ENCODE measurements at regions not wholly inside any gene's neighbourhood (a gene's known extent, or its start where the extent isn't known, plus 50 kb on each side); places are given as distances from the start of the nearest gene placed in this dataset.
"Not testable (repeated sequence)": the region's sequence is repeated elsewhere in the genome, so short reads cannot be mapped to it uniquely, and the experiment has no call there.

DNA sequence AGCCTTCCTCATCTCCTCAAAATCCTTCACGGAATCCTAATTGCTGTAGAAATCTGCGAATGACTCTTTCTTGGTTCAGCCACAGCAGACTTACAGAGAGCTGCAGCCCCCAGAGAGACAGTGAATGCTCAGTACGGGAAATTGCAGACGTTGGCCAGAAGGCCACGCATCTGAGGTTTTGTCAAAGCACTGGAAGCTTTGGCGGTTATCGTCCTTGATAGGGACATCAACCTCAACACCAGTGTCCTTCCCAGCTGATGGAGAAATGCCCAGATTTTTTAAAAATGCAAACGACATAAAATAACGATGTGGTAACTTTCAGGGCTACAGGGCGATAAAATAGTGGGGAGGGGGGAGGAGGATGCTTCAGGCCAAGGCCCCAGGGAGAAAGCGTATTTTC, 166.6 kb upstream of the CIBAR2 start:
- no peak for DNase-seq (ENCODE audit: low spot score)

GRCh38 chr16:85279402-85279801, 167.1 kb upstream of the CIBAR2 start:
- no peak for DNase-seq (ENCODE audit: low spot score)

DNA sequence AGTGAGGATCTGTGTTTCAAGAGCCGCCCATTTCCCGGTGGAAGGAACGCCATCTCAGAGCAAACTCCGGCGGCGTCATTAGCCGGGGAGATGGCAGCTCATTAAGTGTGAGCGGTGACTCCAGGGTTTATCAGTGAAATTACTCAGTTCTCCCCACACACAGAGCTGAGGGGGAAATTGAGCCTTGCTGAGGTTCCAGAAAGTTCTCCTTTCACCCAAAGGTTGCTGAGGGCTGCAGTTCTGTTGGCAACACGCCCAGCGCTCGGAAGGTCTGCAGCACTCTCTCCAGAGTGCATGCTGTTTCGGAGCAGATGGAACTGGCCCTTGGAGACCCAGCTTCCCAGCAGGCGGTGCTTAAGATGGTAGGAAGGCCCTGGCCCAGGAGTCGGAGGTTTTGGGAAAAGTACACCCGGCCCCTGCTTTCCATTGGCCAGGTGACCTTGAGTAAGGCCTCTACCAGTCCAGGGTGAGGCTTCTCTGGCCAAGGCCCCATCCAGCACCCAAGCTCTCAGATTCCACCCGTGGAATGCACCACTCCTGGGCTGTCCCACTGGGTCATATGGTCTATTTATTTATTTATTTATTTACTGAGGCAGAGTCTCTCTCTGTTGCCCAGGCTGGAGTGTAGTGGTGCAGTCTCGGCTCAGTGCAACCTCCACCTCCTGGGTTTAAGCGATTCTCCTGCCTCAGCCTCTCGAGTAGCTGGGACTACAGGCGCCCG, 167.7 kb upstream of the CIBAR2 start:
- no peak for DNase-seq (ENCODE audit: low spot score)

DNA sequence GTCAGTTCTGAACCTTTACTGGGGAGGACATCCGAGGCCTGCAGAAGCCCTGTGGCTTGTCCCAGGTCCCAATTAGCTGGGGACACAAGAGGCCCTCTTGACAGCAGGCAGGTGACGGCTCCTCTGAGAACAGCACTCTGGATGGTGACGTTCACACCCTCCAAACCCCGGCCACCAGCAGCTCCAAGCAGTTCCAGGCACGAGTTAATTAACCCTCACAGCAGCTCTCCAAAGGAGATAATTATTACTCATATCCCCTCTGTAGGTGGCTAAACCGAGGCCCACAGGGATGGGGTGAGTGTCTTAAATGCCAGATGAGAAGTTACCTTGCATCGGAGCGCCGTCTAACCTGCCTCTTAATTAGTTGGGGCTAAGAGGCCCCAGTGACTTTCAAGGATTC, 168.9 kb upstream of the CIBAR2 start:
- DNase-seq (ENCODE audit: low spot score): no peak

DNA sequence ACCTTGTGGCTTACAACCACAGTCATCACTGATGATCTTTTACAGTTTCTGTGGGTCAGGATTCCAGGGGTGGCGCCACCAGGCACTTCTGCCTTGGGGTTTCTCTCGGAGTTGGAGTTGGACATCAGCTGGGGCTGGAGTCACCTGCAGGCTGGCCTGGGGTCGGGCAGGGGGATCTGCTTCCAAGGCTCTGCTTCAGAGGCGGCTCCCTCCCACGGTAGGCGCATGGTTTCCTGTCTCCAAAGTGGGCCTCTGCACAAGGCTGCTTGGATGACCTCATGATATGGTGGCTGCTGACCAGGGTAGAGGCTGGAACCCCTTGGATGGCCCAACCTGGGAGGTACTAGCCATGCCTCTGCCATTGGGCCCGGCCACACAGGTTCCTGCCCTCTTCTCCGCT, 170.6 kb upstream of the CIBAR2 start:
- DNase-seq (ENCODE audit: low spot score): no peak

DNA sequence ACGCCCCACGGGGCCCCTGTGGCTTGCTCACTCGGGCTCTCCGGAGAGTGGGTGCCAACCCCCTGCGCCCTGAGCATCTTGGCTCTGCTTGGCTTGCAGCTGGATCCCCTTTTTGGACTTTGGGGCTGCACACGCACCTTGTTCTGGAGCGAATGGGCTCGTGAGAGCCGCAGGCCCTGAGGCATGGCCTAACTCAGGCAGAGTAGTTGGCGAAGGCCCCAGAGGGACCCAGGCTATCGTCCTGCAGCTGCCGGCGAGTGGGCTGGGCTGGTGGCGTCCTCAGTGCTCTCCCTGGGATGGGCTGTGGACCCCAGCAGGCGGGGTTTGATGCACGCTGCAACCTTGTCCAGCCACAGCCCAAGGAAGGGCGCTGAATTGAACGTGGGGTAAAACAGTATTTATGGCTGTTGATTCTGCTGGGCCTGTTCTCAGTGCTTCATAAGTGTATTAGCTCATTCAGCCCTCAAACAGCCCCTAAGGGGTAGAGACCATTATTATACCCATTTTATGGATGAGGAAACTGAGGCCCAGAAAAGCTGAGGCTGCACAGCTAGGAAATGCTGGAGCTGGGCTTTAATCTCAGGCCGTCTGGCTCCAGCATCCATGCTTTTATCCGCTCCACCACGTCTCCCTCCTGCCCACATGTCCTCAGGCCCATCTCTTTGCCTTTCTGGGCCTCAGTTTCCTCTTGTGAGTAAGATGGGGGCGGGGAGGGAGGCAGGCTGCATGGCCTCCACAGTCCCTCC, 171.2 kb upstream of the CIBAR2 start:
- no peak for DNase-seq (ENCODE audit: low spot score)

DNA sequence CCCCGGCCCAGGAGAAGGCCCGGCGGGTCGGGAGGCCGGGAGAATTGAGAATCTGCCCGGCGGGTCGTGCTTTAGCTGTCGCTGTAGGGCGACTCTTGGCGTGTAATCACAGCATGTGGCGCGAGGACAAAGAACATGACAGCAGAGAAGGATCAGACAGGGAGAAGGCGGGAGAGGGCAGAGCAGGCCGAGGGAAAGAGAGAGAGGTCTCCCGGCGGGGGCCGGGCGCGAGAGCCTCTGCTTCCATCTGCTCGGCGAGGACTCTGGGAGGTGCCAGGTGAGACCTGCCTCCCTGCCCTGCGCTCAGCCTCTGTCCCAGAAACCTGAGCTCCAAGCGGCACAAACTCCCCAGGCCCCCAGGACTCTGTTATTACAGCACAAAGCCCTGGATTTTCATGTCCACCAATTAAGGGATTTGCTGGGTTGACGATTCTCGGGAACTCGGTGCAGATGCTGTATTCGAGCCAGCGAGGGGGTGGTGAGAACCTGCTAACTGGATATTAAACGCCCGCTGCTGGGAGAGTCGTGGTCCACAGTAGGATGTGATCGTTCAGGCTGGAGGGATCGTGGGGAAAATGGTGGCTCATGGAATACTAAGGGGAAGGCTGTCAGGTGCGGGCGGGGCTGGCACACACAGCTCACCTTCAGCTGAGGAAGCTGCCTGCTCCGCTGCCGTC, 172.0 kb upstream of the CIBAR2 start:
- no peak for DNase-seq (ENCODE audit: low spot score)

DNA sequence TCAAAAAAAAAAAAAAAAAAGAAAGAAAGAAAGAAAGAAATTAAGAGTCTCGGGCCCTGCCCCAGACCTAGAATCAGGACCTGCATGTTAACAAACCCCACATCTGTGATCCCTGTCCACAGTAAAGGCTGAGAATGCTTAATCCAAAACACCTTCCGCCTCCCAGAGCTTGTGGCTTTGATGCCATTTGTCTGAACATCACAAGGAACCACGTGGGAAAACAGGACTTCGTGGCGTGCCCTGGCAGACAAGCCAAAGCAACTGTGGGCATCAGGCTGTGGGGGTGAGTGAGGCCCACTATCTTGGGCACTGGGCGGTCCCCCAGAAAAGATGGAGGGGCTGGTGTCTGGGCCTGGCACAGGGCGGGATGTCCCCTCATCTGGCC, 173.4 kb upstream of the CIBAR2 start:
- DNase-seq (ENCODE audit: low spot score): no peak

- peak; percentile 88 for DNase-seq (ENCODE audit: low spot score)
These were observed 174.0 kb upstream of the CIBAR2 start for GRCh38 chr16:85286066-85286831.

- peak; percentile 66 for DNase-seq (ENCODE audit: low spot score)
These were observed 174.9 kb upstream of the CIBAR2 start for GRCh38 chr16:85286951-85287814.

DNA sequence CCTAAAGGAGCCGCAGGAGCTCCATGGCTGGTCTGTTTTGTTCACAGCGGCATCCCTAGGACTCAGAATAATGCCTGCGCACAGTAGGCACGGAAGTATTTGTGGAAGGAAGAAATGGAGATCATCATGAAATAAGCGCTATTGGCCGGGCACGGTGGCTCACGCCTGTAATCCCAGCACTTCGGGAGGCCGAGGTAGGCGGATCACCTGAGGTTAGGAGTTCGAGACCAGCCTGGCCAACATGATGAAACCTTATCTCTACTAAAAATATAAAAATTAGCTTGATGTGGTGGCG, 175.5 kb upstream of the CIBAR2 start:
- DNase-seq (ENCODE audit: low spot score): not testable (repeated sequence)

- no peak for DNase-seq (ENCODE audit: low spot score)
These were observed 176.1 kb upstream of the CIBAR2 start for GRCh38 chr16:85288341-85288868.

DNA sequence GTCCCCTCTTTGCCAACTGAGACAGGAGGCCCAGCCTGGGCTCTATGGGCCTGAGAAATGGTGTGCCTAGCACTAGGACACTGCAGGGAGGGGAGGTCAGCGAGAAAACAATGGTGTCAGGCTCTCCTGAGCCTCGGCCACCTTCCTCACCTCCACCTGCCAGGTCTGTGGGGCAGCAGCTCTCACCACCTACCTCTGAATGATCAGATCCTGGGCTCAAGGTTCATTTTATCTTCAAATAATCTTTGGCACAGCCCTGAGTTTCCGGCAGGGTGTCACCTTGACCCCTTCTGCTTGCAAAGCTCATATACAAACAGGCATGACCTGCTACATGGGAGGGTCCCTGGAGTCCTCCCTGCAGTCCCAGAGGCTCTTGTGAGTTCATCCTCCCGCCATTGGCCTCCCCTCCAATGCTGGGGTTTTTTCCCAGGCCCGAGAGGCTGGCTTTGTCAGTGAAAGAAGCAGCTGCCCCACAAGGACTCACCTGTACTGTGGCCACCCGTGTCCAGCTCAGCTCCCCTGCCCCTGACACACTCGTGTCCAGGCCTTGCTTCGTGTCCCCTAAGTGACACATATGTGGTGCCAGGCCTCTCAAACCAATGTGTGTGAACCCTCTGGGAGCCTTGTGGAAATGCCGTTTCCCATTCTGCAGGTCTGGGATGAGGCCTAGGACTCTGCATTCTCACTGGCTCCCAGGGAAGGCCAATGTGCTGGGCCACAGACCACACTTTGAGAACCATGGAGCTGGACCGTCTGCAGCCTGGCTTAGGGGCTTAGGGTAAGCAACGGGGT, 176.8 kb upstream of the CIBAR2 start:
- no peak for DNase-seq (ENCODE audit: low spot score)

DNA sequence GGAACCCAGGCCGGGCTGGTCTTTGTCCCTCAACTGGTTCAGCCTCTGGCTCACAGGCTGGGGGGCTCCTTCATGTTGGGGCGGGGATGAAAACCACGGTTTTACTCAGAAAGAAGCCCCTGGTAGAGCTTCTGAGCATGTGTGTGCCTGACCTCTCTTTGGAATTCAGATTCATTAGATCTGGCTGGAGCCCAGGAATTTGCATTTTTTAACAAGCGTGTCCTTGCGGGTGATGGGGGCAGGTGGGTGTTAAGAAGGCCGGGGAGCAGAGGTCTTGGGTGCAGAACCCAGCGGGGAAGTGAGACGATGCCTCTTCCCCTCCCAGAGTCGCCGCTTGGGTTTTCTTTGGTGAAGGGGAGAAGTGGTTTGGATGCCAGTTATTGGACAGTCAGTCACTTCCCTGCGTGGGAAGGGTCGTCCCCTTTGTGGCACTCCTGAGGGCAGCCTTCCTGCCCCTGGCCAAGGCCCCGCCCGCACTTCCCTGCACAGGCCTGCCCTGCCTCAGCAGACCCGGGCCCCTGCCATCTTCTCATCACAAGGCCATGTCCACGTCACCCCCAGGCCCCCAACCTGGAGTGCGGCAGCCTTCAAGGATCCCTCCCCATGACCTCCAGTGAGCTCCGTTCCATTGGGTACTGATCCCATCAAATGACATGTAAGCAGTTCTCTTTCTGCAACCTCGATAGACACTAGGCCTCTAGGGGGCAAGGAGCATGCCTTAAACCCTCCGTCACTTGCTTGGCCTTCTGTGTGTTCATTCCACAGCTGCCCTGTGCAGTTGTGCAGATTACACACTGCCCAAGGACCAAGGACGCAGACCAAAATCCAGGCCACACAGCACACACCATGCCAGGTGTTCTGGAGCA, 177.7 kb upstream of the CIBAR2 start:
- no peak for DNase-seq (ENCODE audit: low spot score)

DNA sequence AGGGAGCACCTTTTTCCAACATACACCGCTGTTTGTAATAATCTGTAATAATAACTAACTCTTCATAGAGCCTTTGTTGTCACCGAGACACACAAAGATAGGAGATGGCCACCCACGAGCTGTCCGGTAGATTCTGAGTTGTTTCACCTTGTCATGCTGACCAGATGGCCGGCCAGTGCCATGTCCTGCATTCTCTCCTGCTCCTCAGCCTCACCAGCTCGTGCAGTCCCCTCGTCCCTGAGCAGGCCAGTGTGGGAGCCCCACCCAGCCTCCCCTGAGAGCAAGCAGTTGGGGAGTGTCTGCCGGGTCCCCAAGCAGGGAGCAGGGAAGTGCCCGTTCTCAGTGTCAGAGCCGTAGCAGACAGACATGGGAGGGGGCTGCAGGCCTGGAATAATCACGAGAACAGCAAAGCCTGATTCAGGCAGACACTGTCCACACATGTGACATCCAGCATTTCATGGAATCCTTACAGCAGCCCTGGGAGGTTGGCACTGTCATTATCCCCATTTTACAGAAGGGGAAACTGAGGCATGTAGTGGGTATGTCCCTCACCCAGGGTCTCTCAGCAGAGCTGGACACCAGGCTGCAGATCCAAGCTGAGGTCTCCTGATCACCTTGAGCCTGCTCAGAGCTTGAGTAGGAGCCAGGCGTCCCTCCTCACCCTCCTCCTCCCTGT, 178.5 kb upstream of the CIBAR2 start:
- no peak for DNase-seq (ENCODE audit: low spot score)

DNA sequence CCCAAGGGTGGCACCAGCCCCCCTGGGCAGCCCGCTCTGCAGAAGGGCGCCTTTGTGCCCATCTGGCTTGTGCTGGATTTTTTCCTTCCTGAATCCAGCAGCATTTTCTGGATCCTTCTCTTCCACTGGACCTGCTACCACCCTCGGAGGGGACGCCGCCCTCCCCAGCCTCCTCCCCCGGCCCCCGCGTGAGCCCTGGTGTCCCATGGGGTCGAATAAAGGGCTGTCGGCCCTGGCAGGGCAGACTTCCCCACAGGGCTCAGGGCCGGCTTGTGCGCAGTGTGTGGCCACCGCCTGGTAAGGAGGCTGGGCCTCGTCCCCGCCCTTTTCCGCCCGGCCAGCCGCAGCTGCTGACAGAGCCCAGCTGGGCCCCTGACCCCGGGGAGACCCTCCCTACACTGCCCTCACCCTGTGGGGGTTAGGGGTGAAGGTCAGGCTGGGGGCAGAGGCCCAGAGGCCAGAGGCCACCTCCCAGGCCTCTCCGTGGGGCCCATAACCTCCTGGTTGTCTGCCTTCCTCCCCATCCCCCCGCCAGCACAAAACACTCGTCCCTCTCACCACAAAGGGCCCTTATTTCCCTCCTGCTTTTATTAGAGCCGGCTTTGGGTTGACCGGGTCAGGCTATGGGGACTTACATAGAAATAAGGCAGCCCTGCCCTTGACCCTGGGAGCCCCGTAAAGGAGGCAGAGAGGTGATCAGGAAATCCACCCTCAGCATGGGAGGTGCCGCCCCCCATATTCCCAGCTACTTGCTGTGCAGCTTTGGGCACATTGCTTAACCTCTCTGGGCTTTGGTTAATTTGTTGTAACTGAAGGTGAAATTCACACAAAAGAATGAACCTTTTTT, 179.3 kb upstream of the CIBAR2 start:
- DNase-seq (ENCODE audit: low spot score): no peak

DNA sequence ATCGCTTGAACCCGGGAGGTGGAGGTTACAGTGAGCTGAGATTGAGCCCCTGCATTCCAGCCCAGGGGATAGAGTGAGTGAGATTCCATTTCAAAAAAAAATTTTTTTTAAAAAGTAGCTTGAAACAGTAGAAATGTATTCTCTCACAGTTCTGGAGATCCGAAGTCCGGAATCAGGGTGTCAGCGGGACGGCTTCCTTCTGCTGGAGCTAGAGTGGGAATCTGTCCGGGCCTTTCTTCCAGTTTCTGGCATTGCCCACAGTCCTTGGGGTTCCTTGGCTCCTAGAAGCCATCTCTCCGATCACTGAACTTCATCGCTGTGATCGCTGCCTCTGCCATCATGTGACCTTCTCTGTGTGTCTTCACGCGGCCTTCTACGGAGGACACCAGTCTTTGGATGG, 181.2 kb upstream of the CIBAR2 start:
- no peak for DNase-seq (ENCODE audit: low spot score)
